ENCODE measurements at regions not wholly inside any gene's neighbourhood (a gene's known extent, or its start where the extent isn't known, plus 50 kb on each side); places are given as distances from the start of the nearest gene placed in this dataset.

- no peak overlapping the region for H3K9ac ChIP-seq (replicated peaks; ENCODE audit: extremely low read depth, insufficient read depth, low read length)
- no peaks in the 10 kb centered on the region for H3K79me2 ChIP-seq (ENCODE audit: control insufficient read depth, insufficient read depth, low read length)
- dilution Hi-C loops (cut with MboI; ENCODE audit: extremely low pct_ligation_motif_present, low sequenced_read_pairs) (no loop called here), intact Hi-C loops (cut with micrococcal nuclease) (no loop called here)
- ChIA-PET POLR2A (no interaction called here), CTCF (interaction anchor here (2.2 to 4.3 kb wide), 2 partner anchors 233 to 240 kb away, joined by 9 to 164 read pairs; partner anchors contain the start of gene EFNB1)
- H3K9me1 ChIP-seq (replicated peaks; ENCODE audit: control insufficient read depth, extremely low read depth, insufficient read depth, low read length) = no peaks in the 10 kb centered on the region
- FAIRE-seq = no peak
- no peaks in the 10 kb centered on the region for H3K4me1 ChIP-seq (ENCODE audit: control insufficient read depth, extremely low read depth, insufficient read depth, low read length)
- no peaks in the 10 kb centered on the region for H3K9me3 ChIP-seq (replicated peaks; ENCODE audit: control insufficient read depth, insufficient read depth, low read length)
- no peak overlapping the region for H3K27ac ChIP-seq (ENCODE audit: insufficient read depth, low read depth, low read length)
- H2AFZ ChIP-seq (ENCODE audit: low read depth, low read length) = no peak overlapping the region
- H3K27me3 ChIP-seq (ENCODE audit: control insufficient read depth in 2 of 2, insufficient read depth in 2 of 2, low read length in 2 of 2) = no peaks in the 10 kb centered on the region
- no peak overlapping the region for H3K4me3 ChIP-seq (replicated peaks in 1 of 3; ENCODE audit: insufficient read depth in 1 of 3, low read depth in 1 of 3, low read length in 3 of 3)
- no peak for DNase-seq (ENCODE audit: low read depth, low spot score)
- no peaks in the 10 kb centered on the region for H4K20me1 ChIP-seq (replicated peaks; ENCODE audit: control insufficient read depth, extremely low read depth, insufficient read depth, low read length)
- BruUV-seq (replicated peaks) = no TSS peak
- H3K4me2 ChIP-seq (ENCODE audit: insufficient read depth, low read length) = no peak overlapping the region
- TF ChIP-seq POLR2AphosphoS5 (IDR thresholded peaks at IDR 0.05; ENCODE audit: insufficient read depth, low read depth, low read length) (no peak), POLR2A (IDR thresholded peaks at IDR 0.05; ENCODE audit: low read depth, low read length) (no peak), MYC (IDR thresholded peaks at IDR 0.05; ENCODE audit: low read depth, low read length) (no peak), CTCF (IDR thresholded peaks at IDR 0.05; ENCODE audit: extremely low read depth in 1 of 2, insufficient read depth in 1 of 2, low read depth in 1 of 2, low read length in 2 of 2) (no peak), GATA2 (IDR thresholded peaks at IDR 0.05; ENCODE audit: insufficient read depth, insufficient read length, low read depth, low read length) (no peak), FOS (IDR thresholded peaks at IDR 0.05; ENCODE audit: borderline replicate concordance, insufficient read depth, low read length) (no peak), EZH2 (IDR thresholded peaks at IDR 0.05; ENCODE audit: borderline replicate concordance, low read depth, low read length, severe bottlenecking) (no peak), MAX (IDR thresholded peaks at IDR 0.05; ENCODE audit: insufficient read depth, insufficient read length) (no peak), JUN (IDR thresholded peaks at IDR 0.05; ENCODE audit: borderline replicate concordance, insufficient read depth, insufficient read length, low read depth) (no peak)
- H3K36me3 ChIP-seq (ENCODE audit: control insufficient read depth in 2 of 2, extremely low read depth in 1 of 2, insufficient read depth in 2 of 2, low read length in 2 of 2) = no peaks in the 10 kb centered on the region
These were observed 102.8 kb downstream of the PJA1 start for GRCh38 chrX:69062493-69062892.

All from endothelial cell of umbilical vein (primary cell).